GM23338 (cell line): ENCODE measurements at regions not wholly inside any gene's neighbourhood (a gene's known extent, or its start where the extent isn't known, plus 50 kb on each side); places are given as distances from the start of the nearest gene placed in this dataset.

Experiments used
- CREB1 ChIP-seq: fragments of 250-450 bp; sonication (Bioruptor Pico); IDR thresholded peaks from 2 replicates; pipeline ENCODE4 v1.5.0; 2020; ENCODE audit warnings: low read depth, mild to moderate bottlenecking, moderate library complexity
- ETS1 ChIP-seq: IDR thresholded peaks from 2 replicates; pipeline ENCODE4 v1.6.1; 2016; ENCODE audit warnings: antibody characterized with exemption
- POLR2AphosphoS5 ChIP-seq: IDR thresholded peaks from 2 replicates; pipeline ENCODE4 v1.6.1; 2016; ENCODE audit warnings: antibody characterized with exemption, low read depth
- TF ChIP-seq, protein P1 (sequence below), 2 experiments: fragments of 200-600 bp in 1 of 2; sonication (generic) in 1 of 2; conservative IDR thresholded peaks; 2 replicates each; pipeline versions ENCODE4 v1.5.1 to v1.6.1; 2016 to 2017; ENCODE audit warnings: antibody characterized with exemption in 2 of 2, low read depth in 2 of 2, mild to moderate bottlenecking in 2 of 2, moderate library complexity in 1 of 2

DNA sequence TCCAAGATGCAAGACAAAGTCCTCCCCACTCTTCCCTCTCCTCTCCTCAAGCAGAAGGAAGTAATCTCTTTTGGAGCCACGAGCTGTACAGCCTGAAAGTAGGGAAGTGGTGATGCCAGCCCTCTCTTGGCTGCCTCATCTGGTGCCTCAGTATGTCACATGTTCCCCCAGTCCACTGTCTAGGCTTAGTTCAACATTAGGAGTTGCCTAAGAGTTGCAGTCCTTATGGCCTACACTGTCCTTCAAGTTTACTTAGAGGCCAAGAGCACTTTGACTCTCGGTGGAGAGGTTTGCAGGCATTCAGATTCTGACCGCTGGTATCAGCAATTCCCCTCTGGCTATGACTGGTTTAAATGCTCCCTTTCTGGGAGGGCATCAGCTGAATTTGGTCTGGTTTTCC lies 735.6 kb downstream of the GLUD2 start:
- TF ChIP-seq CREB1 (no peak), POLR2AphosphoS5 (no peak), ETS1 (no peak)
- TF ChIP-seq, protein P1, sequence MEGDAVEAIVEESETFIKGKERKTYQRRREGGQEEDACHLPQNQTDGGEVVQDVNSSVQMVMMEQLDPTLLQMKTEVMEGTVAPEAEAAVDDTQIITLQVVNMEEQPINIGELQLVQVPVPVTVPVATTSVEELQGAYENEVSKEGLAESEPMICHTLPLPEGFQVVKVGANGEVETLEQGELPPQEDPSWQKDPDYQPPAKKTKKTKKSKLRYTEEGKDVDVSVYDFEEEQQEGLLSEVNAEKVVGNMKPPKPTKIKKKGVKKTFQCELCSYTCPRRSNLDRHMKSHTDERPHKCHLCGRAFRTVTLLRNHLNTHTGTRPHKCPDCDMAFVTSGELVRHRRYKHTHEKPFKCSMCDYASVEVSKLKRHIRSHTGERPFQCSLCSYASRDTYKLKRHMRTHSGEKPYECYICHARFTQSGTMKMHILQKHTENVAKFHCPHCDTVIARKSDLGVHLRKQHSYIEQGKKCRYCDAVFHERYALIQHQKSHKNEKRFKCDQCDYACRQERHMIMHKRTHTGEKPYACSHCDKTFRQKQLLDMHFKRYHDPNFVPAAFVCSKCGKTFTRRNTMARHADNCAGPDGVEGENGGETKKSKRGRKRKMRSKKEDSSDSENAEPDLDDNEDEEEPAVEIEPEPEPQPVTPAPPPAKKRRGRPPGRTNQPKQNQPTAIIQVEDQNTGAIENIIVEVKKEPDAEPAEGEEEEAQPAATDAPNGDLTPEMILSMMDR (conservative IDR thresholded peaks at IDR 0.05; ENCODE audit: low read depth in 2 of 2) = no peak
